ENCODE measurements at regions not wholly inside any gene's neighbourhood (a gene's known extent, or its start where the extent isn't known, plus 50 kb on each side); places are given as distances from the start of the nearest gene placed in this dataset.

GRCh38 chr16:86985648-86986015, 331.6 kb downstream of the C16orf95 start:
- ChIA-PET POLR2A (no interaction called here), CTCF (interaction anchor here (0.7 to 1.7 kb wide), 12 partner anchors 10 to 181 kb away, joined by 3 to 9 read pairs (median 3); no protein-coding TSS in a partner anchor)
- Mint-ChIP-seq H3K27ac (no peak overlapping the region), H3K9me3 (no peaks in the 10 kb centered on the region), H3K4me1 (peaks cover 8% of the 10 kb centered on the region), H3K4me3 (no peak overlapping the region), H3K27me3 (ENCODE audit: low read depth) (no peaks in the 10 kb centered on the region), H3K36me3 (no peaks in the 10 kb centered on the region)
- no peak for TF ChIP-seq ZNF512 (CRISPR knock-in tag; IDR thresholded peaks at IDR 0.05; ENCODE audit: borderline replicate concordance)
- no peak for TF ChIP-seq JUN (CRISPR knock-in tag; IDR thresholded peaks at IDR 0.05)
- TF ChIP-seq SOX15 (CRISPR knock-in tag; IDR thresholded peaks at IDR 0.05): no peak
- TF ChIP-seq AR (CRISPR knock-in tag; IDR thresholded peaks at IDR 0.05): no peak
- no peak for TF ChIP-seq ETV6 (CRISPR knock-in tag; IDR thresholded peaks at IDR 0.05)
- TF ChIP-seq ATF3 (CRISPR knock-in tag; conservative IDR thresholded peaks at IDR 0.05): no peak
- TF ChIP-seq FOXJ3 (CRISPR knock-in tag; IDR thresholded peaks at IDR 0.05; ENCODE audit: borderline replicate concordance): no peak
- TF ChIP-seq AFF4 (CRISPR knock-in tag; IDR thresholded peaks at IDR 0.05; ENCODE audit: borderline replicate concordance): no peak
- no peak for TF ChIP-seq CREM (CRISPR knock-in tag; IDR thresholded peaks at IDR 0.05)
- ATAC-seq: no peak
- DNase-seq (ENCODE audit: low spot score): no peak

GRCh38 chr16:86986136-86986535, 331.1 kb downstream of the C16orf95 start:
- Mint-ChIP-seq H3K27me3 (ENCODE audit: low read depth) (no peaks in the 10 kb centered on the region), H3K4me3 (no peak overlapping the region), H3K36me3 (no peaks in the 10 kb centered on the region), H3K4me1 (peaks cover 8% of the 10 kb centered on the region), H3K9me3 (no peaks in the 10 kb centered on the region), H3K27ac (no peak overlapping the region)
- ChIA-PET POLR2A (no interaction called here), CTCF (interaction anchor here (0.7 to 1.7 kb wide), 13 partner anchors 11 to 180 kb away, joined by 3 to 9 read pairs (median 3); no protein-coding TSS in a partner anchor)
- no peak for DNase-seq (ENCODE audit: low spot score)
- ATAC-seq: peak; percentile 61
- no peak for TF ChIP-seq MYBL2 (CRISPR knock-in tag; IDR thresholded peaks at IDR 0.05)
- no peak for TF ChIP-seq GTF2I (CRISPR knock-in tag; conservative IDR thresholded peaks at IDR 0.05)
- TF ChIP-seq HMGA2 (CRISPR knock-in tag; IDR thresholded peaks at IDR 0.05): no peak
- no peak for TF ChIP-seq NFATC4 (CRISPR knock-in tag; IDR thresholded peaks at IDR 0.05)
- TF ChIP-seq ZNF425 (CRISPR knock-in tag; conservative IDR thresholded peaks at IDR 0.05): no peak
- no peak for TF ChIP-seq ESRRA (CRISPR knock-in tag; IDR thresholded peaks at IDR 0.05; ENCODE audit: borderline replicate concordance)
- TF ChIP-seq GABPB1 (CRISPR knock-in tag; IDR thresholded peaks at IDR 0.05): no peak
- no peak for TF ChIP-seq AFF4 (CRISPR knock-in tag; IDR thresholded peaks at IDR 0.05; ENCODE audit: borderline replicate concordance)
- TF ChIP-seq TCF7 (CRISPR knock-in tag; IDR thresholded peaks at IDR 0.05; ENCODE audit: low read depth): no peak
- TF ChIP-seq CREM (CRISPR knock-in tag; IDR thresholded peaks at IDR 0.05): no peak
- no peak for TF ChIP-seq IRF2 (CRISPR knock-in tag; IDR thresholded peaks at IDR 0.05; ENCODE audit: borderline replicate concordance, low read depth)
